Activated CD4-positive, alpha-beta T cell treated with anti-CD3 and anti-CD28 coated beads, Interleukin-2, amount 50 U/mL, for 16 hours (primary cell): ENCODE measurements at regions not wholly inside any gene's neighbourhood (a gene's known extent, or its start where the extent isn't known, plus 50 kb on each side); places are given as distances from the start of the nearest gene placed in this dataset.

ENCODE experiments used
- DNase-seq: peaks from one replicate; pipeline ENCODE4 v3.0.0-alpha.2; 2020

GRCh38 chr13:93145199-93145598 lies 81.4 kb upstream of the GPC6 start:
- DNase-seq = no peak

DNA sequence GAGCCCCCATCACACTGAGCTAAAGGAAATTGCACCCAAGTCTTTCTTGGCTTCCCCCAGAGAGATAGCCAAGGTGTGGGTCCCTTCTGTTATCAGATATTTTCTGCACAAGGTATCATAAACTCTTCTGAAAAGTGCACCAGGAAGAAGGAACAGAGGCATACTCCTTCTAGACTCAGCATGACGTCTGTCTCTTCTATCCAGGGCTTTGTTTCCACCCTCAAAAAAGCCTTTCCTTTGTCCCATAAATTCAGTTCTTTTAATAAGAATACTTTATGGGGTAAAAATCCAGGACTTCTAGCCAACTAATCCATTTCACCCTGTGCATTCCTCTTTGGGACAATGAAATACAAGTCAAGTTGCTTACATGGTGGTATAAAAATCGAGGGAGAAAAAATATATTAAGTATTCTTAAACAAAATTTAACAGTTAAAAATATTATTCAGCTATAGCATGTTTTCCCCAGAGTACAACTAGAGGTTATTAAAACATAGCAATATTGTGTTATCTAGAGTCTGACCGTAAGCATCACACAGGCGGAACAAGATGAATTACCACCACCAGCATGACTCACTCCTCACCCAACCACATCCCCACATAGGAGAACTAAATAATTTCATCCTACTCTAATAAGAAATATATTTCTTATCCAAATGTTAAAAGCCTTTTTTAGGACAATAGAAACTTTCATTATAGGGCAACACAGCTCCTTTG lies 79.9 kb upstream of the GPC6 start:
- no peak for DNase-seq

GRCh38 chr13:93147298-93147645 lies 79.3 kb upstream of the GPC6 start:
- DNase-seq = no peak

DNA sequence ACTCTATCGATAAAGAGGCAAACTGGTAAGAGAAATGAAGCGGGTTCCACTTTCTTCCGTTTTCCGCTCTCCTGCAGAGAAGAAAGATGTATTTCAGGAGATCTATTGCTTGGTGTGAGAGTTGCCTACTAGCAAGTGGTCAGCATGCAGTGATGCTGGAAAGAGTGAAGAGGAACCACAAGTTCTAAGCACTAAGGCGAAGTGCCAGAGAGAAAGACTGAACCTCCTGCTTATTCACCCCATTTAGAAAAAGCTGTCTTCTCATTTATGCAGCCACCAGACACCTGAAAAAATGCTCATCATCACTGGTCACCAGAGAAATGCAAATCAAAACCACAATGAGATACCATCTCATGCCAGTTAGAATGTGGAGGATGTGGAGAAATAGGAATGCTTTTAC lies 78.7 kb upstream of the GPC6 start:
- no peak for DNase-seq

DNA sequence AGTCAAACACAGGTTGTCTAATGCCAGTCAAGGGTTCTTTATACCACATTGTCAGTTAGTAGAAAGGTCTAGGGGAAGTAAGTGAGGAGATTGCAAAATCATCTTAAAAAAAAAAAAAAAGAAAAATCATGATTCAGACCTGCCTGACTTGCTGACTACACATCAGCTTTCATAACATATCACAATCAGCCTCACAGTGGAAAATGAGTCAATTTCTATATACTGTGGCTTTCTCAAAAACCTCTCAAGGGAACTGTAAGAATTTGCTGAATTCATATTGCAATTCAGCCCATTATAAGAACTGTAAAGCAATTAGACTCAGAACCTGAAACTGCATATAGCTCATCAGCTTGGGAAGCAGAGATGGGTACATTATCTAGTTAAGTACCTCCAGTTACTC lies 75.3 kb upstream of the GPC6 start:
- peak; percentile 63 for DNase-seq

GRCh38 chr13:93158565-93158964 lies 68.0 kb upstream of the GPC6 start:
- DNase-seq = no peak

- DNase-seq = peak; percentile 16
Observed at GRCh38 chr13:93169980-93170379, 56.6 kb upstream of the GPC6 start.

GRCh38 chr13:93172109-93172508 lies 54.5 kb upstream of the GPC6 start:
- DNase-seq = no peak

DNA sequence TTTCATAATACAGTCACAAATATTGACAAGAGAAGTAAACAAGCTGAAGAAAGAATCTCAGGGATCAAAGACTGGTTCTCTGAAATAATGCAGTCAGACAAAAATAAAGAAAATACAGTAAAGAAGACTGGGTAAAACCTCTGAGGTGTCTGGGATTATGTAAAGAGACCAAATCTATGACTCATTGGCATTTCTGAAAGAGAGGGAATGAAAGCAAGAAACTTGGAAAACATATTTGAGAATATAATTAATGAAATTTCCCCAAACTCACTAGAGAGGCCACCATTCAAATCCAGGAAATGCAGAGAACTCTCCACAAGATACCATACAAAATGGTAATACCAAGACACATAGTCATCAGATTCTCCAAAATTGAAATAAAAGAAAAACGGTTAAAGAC lies 53.0 kb upstream of the GPC6 start:
- DNase-seq = no peak

GRCh38 chr13:93174260-93174659 lies 52.3 kb upstream of the GPC6 start:
- DNase-seq = no peak
